NT2/D1 (cell line): ENCODE measurements at regions not wholly inside any gene's neighbourhood (a gene's known extent, or its start where the extent isn't known, plus 50 kb on each side); places are given as distances from the start of the nearest gene placed in this dataset.

ENCODE experiments used
- SUZ12 ChIP-seq: IDR thresholded peaks from 2 replicates; pipeline ENCODE4 v1.6.1; 2011; ENCODE audit not compliant: insufficient read length, insufficient read depth; ENCODE audit errors: extremely low read depth
- YY1 ChIP-seq: IDR thresholded peaks from 2 replicates; pipeline ENCODE4 v1.6.1; 2011; ENCODE audit not compliant: insufficient read length, insufficient read depth
- ZNF274 ChIP-seq: IDR thresholded peaks from 2 replicates; pipeline ENCODE4 v1.6.1; 2011; ENCODE audit warnings: mild to moderate bottlenecking, low read depth, low read length

- TF ChIP-seq YY1 (no peak), SUZ12 (no peak), ZNF274 (no peak)
These were observed 118.1 kb downstream of the VEGFA start for GRCh38 chr6:43887906-43888683.
